ENCODE measurements at regions not wholly inside any gene's neighbourhood (a gene's known extent, or its start where the extent isn't known, plus 50 kb on each side); places are given as distances from the start of the nearest gene placed in this dataset.

DNA sequence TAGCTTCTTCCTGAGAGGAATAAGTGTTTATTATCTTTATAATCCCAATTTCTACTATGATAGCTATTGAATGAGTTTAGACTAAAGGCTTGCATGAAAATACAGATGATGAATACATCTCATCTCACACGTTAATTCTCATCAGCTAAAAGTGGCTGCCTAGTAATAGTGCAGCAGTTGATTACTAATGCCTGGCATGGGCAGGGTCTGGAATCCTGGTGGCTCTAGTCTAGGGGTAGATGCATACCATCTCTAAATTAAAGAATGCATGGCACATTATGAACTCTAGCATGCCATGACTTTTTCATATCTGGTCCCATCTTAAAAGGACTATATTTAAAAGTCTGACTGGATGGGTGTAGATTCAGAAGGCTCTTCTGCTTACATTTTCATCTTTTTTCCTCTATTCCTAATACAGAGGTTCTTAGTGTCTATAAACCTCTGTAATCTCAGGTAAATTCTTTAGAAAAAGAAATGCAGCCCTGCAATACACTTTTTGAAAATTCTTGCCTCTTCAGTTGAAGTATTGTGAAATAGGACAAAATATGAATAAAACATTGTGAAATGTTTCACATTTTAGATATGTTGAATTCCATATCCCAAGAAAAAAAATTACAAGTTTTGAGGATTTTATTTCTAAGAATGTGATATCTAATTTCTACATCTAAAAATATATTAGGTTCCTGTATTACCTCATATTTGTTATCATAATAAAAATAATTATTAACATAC is 187.6 kb downstream of the C11orf87 start:
- peaks cover 8% of the 10 kb centered on the region for H3K4me1 Mint-ChIP-seq (ENCODE audit: unreplicated experiment)
- no peaks in the 10 kb centered on the region for H3K36me3 Mint-ChIP-seq (ENCODE audit: low read depth, unreplicated experiment)
- H3K4me3 Mint-ChIP-seq (ENCODE audit: unreplicated experiment), result no peak overlapping the region
- H3K27ac Mint-ChIP-seq (ENCODE audit: unreplicated experiment), result no peak overlapping the region
- H3K27me3 Mint-ChIP-seq (ENCODE audit: unreplicated experiment), result peaks cover 5% of the 10 kb centered on the region
- TF ChIP-seq, protein P1, sequence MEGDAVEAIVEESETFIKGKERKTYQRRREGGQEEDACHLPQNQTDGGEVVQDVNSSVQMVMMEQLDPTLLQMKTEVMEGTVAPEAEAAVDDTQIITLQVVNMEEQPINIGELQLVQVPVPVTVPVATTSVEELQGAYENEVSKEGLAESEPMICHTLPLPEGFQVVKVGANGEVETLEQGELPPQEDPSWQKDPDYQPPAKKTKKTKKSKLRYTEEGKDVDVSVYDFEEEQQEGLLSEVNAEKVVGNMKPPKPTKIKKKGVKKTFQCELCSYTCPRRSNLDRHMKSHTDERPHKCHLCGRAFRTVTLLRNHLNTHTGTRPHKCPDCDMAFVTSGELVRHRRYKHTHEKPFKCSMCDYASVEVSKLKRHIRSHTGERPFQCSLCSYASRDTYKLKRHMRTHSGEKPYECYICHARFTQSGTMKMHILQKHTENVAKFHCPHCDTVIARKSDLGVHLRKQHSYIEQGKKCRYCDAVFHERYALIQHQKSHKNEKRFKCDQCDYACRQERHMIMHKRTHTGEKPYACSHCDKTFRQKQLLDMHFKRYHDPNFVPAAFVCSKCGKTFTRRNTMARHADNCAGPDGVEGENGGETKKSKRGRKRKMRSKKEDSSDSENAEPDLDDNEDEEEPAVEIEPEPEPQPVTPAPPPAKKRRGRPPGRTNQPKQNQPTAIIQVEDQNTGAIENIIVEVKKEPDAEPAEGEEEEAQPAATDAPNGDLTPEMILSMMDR (IDR thresholded peaks at IDR 0.05; ENCODE audit: unreplicated experiment), result no peak
- DNase-seq (ENCODE audit: low spot score), result no peak
- H3K9me3 Mint-ChIP-seq (ENCODE audit: unreplicated experiment), result no peaks in the 10 kb centered on the region

DNA sequence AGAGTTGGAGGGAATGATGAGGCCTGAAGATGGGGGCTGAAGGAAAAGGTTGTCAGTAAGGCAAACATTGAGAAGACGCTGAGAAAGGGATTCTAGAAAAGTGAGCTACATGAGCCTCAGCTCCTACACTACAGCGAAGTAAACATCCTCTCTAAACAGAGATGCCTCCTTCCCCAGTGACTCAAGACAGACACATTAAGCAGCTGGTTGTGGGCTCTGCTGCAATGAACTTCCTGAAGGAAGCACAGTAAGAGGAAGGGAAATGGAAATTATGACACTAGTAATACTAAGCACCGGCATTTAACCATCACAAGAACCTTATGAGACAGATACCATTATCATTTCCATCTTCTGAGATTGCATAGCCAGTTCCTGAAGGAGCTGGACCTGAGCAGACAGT is 190.5 kb downstream of the C11orf87 start:
- DNase-seq (ENCODE audit: low spot score), result no peak
- peak overlapping the region; percentile 70 for H3K27ac Mint-ChIP-seq (ENCODE audit: unreplicated experiment)
- H3K4me3 Mint-ChIP-seq (ENCODE audit: unreplicated experiment), result no peak overlapping the region
- H3K9me3 Mint-ChIP-seq (ENCODE audit: unreplicated experiment), result no peaks in the 10 kb centered on the region
- TF ChIP-seq, protein P1 (IDR thresholded peaks at IDR 0.05; ENCODE audit: unreplicated experiment), result no peak
- no peaks in the 10 kb centered on the region for H3K36me3 Mint-ChIP-seq (ENCODE audit: low read depth, unreplicated experiment)
- H3K4me1 Mint-ChIP-seq (ENCODE audit: unreplicated experiment), result peaks cover 8% of the 10 kb centered on the region
- H3K27me3 Mint-ChIP-seq (ENCODE audit: unreplicated experiment), result peaks cover 5% of the 10 kb centered on the region

DNA sequence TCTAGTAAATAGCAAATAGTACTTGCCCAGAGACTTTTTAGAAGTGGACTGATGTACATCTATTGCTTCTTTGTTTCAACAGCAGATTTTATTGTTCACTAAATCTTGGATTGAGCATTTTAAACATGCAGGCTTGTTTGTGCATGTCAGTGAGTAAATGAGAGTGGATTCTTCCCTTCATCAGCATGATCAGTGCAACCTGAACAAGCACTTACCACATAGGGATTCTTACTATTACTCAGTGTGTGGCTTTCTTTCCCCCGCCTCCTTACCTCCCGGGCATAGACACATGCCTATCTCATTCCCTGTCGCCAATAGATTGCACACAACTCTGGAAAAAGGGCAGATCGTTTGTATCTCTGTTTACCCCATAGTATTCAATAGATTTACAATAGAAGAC is 197.5 kb downstream of the C11orf87 start:
- Mint-ChIP-seq H3K9me3 (ENCODE audit: unreplicated experiment) (no peaks in the 10 kb centered on the region), H3K4me1 (ENCODE audit: unreplicated experiment) (no peaks in the 10 kb centered on the region), H3K4me3 (ENCODE audit: unreplicated experiment) (no peak overlapping the region), H3K36me3 (ENCODE audit: low read depth, unreplicated experiment) (no peaks in the 10 kb centered on the region), H3K27ac (ENCODE audit: unreplicated experiment) (no peak overlapping the region), H3K27me3 (ENCODE audit: unreplicated experiment) (no peaks in the 10 kb centered on the region)
- no peak for DNase-seq (ENCODE audit: low spot score)
- TF ChIP-seq, protein P1 (IDR thresholded peaks at IDR 0.05; ENCODE audit: unreplicated experiment), result no peak

DNA sequence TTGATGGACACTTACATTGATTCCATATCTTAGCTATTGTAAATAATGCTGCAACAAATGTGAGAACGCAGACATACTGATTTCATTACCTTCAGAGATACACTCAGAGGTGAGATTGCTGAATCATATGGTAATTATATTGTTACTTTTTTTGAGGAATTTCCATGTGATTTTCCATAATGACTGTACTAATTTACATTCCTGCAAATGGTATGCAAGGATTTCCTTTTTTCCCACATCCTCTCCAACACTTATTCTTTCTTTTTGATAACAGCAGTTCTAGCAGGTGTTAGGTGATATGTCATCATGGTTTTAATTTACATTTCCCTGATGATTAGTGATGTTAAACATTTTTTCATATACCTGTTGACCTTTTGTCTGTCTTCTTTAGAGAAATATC is 207.7 kb downstream of the C11orf87 start:
- TF ChIP-seq, protein P1 (IDR thresholded peaks at IDR 0.05; ENCODE audit: unreplicated experiment), result no peak
- Mint-ChIP-seq H3K36me3 (ENCODE audit: low read depth, unreplicated experiment) (no peaks in the 10 kb centered on the region), H3K9me3 (ENCODE audit: unreplicated experiment) (no peaks in the 10 kb centered on the region), H3K4me1 (ENCODE audit: unreplicated experiment) (no peaks in the 10 kb centered on the region), H3K27ac (ENCODE audit: unreplicated experiment) (no peak overlapping the region), H3K4me3 (ENCODE audit: unreplicated experiment) (no peak overlapping the region), H3K27me3 (ENCODE audit: unreplicated experiment) (no peaks in the 10 kb centered on the region)
- DNase-seq (ENCODE audit: low spot score), result no peak

DNA sequence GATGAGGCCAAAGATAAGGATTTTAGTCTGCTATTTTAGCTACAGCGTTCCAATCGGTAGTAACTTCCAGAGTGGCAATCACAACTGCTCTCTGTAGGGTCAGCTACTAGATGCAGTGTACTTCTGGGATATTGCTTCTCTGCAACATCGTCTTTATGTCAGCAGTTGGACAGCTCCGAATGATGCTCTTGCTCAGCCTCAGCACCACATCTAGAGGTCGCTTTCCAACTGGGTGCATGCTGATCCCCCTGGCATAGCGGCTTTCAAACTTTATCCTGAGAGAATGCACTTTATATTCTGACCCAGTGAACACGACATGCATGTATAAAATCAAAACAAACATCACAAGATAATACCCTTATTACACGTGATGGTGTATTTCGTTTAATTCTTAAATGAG is 219.6 kb downstream of the C11orf87 start:
- no peak overlapping the region for H3K4me3 Mint-ChIP-seq (ENCODE audit: unreplicated experiment)
- no peak overlapping the region for H3K27ac Mint-ChIP-seq (ENCODE audit: unreplicated experiment)
- TF ChIP-seq, protein P1 (IDR thresholded peaks at IDR 0.05; ENCODE audit: unreplicated experiment), result no peak
- H3K9me3 Mint-ChIP-seq (ENCODE audit: unreplicated experiment), result no peaks in the 10 kb centered on the region
- H3K36me3 Mint-ChIP-seq (ENCODE audit: low read depth, unreplicated experiment), result no peaks in the 10 kb centered on the region
- peaks cover 2% of the 10 kb centered on the region for H3K27me3 Mint-ChIP-seq (ENCODE audit: unreplicated experiment)
- DNase-seq (ENCODE audit: low spot score), result peak; percentile 46
- no peaks in the 10 kb centered on the region for H3K4me1 Mint-ChIP-seq (ENCODE audit: unreplicated experiment)
